Ovary (tissue), 3 donors: ENCODE measurements at regions not wholly inside any gene's neighbourhood (a gene's known extent, or its start where the extent isn't known, plus 50 kb on each side); places are given as distances from the start of the nearest gene placed in this dataset.

Source experiments
- EP300 ChIP-seq: sonication (generic); formaldehyde crosslinking; IDR thresholded peaks from one replicate; pipeline ENCODE4 v1.6.1; 2017; ENCODE audit warnings: antibody characterized with exemption
- POLR2A ChIP-seq: fragments of 450-650 bp; IDR thresholded peaks from one replicate; pipeline ENCODE4 v1.6.1; 2017; ENCODE audit warnings: antibody characterized with exemption, mild to moderate bottlenecking, moderate library complexity
- TF ChIP-seq, protein P1 (sequence below), 3 donors: fragments of 450-650 bp in 2 of 3; fragments of 200-600 bp in 1 of 3; IDR thresholded peaks; one replicate each; pipeline versions ENCODE4 v1.5.1 to v1.8.0; 2016 to 2022; ENCODE audit warnings: antibody characterized with exemption in 3 of 3, mild to moderate bottlenecking in 1 of 3
- donor health status: DM: no; HTN: no; CAD: no.

DNA sequence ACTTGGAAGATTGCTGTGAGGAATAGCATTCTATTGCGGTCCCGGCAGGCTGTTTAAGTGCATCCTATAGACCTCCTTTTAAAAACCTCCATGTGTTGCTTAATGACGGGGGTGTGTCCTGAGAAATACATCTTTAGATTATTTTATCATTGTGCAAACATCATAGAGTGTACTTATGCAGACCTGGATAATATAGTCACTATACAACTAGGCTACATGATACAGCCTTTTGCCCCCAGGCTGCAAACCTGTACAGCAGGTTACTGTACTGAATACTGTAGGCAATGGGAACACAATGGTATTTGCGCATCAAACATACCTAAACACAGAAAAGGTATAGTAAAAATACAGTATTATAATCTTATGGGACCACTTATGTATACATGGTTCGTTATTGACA is 175.6 kb downstream of the RNF144B start:
- TF ChIP-seq POLR2A, result no peak
- TF ChIP-seq, protein P1, sequence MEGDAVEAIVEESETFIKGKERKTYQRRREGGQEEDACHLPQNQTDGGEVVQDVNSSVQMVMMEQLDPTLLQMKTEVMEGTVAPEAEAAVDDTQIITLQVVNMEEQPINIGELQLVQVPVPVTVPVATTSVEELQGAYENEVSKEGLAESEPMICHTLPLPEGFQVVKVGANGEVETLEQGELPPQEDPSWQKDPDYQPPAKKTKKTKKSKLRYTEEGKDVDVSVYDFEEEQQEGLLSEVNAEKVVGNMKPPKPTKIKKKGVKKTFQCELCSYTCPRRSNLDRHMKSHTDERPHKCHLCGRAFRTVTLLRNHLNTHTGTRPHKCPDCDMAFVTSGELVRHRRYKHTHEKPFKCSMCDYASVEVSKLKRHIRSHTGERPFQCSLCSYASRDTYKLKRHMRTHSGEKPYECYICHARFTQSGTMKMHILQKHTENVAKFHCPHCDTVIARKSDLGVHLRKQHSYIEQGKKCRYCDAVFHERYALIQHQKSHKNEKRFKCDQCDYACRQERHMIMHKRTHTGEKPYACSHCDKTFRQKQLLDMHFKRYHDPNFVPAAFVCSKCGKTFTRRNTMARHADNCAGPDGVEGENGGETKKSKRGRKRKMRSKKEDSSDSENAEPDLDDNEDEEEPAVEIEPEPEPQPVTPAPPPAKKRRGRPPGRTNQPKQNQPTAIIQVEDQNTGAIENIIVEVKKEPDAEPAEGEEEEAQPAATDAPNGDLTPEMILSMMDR (IDR thresholded peaks at IDR 0.05), result no peak
- TF ChIP-seq EP300, result no peak
